Effector CD4-positive, alpha-beta T cell (primary cell): ENCODE measurements at regions not wholly inside any gene's neighbourhood (a gene's known extent, or its start where the extent isn't known, plus 50 kb on each side); places are given as distances from the start of the nearest gene placed in this dataset.

Source experiments
- DNase-seq: peaks from one replicate; pipeline ENCODE4 v3.0.0-alpha.2; 2020

DNA sequence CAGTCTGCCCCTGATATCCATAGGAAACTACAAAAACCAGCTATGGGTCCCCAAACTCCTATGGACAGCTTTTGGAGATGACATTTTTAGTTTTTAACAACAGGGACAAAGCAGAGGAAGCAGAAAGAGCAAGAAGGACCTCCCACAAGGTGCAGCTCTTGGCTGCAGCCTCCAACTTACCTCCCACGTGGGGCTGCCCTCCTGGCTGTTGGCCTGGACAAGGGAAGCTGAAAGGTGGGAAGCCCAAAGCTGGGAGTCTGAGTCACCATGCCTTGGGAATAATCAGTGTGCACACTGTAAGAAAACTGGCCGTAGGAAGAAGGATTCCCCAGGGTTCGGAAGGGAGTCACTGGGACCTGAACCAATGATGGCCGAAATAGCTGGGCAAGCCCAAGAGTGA is 51.8 kb upstream of the PAX1 start:
- no peak for DNase-seq

DNA sequence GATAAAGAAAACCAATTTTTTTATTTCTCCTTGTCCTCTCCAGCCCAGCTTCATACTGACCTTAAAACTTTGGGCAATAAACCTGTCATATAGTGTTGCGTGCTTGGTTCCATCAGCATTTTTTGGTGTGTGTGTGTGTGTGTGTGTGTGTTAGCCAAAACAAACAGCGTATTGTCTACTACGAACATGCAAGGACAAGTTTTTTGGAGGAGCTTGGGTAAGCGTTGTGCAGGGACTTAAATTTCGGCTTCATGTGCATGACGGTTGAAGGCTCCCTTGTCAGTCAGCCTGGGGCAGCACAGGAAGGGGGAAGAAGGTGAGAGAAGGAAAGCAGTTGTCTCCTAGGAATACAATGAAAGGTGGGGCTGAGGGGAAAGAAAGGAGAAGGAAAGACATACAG is 62.0 kb upstream of the PAX1 start:
- DNase-seq = no peak

DNA sequence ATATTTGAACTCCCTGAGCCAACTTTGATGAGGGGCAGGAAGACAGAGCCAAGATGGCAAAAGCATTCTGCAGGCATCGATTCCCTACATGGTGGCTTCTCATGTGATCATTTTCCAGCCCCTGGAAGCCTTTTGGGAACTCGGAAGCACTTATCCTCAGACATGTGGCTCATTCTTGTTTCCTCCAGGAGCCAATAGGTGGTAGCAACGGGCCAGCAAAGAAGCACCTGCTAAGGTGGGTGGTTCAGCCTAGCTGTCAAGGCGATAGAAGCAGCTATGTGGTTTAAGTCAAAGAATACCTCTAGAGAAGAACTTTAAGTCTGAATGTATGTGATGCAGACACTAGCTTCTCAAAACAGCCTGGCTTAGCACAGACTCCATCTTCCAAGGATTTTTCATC is 64.9 kb upstream of the PAX1 start:
- DNase-seq = no peak

DNA sequence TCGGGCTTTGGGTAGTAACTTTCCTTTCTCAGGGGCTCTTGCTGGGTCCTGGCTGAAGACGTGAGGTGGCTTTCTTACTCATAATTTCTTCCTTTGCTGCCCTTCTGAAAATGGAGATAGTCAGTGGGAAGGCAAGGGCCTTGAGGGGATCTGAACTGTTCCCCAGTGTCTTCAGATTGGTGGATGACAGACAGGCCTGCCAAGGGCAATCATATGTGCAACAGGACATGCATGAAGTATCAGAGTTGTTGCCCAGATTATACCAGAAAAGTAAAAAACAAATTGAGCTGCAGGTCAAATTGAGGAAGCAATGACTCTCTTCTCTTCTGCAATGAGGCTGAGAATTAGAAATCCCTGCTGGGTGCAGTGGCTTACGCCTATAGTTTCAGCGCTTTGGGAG is 71.6 kb upstream of the PAX1 start:
- DNase-seq = no peak

DNA sequence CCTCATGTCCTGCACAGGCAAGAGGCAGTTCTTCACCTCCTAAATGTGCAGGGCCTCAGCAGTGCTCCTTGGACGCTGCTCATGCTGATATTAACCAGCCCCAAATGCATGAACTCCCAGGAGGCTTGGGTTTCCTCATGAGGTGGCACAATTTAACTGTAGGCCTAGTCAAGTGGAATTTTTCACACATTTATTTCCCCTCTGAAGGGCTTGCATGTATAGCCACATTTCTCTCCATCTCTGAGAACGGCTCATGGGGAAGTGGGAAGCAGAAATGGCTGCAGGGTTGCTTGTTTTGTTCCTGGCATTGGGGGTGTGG is 72.8 kb upstream of the PAX1 start:
- DNase-seq = no peak

DNA sequence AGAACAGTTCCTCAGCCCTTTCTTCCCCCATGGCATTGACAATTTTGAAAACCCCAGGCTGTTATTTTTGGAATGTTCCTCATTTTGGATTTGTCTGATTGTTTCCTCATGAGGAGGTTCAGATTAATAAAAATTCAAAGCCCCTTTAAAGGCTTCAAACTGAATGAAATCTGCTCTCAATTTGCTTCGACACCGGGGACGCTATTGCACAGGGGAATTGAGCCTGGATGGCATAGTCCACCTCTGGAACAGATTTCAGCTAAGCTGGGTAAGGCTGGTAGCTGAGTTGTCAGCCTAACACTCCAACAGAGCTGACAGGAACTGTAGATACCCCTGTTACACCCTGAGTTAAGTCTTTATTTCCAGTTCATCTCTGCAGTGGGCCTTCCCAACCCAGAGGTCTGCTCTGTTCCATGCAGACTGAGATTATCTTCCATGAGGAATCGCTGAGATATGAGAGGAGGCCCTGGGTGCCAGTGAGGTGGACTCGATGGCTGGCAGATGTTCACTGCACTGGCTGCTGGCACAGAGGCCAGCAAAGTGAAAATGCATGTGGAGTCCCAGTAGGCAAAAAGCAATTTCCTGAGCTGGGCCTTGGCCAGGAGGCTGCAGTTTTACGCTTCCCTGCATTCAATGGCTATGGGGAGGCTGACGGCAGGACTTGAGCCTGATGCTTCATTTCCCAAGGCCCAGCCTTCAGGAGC is 73.3 kb upstream of the PAX1 start:
- DNase-seq = no peak

DNA sequence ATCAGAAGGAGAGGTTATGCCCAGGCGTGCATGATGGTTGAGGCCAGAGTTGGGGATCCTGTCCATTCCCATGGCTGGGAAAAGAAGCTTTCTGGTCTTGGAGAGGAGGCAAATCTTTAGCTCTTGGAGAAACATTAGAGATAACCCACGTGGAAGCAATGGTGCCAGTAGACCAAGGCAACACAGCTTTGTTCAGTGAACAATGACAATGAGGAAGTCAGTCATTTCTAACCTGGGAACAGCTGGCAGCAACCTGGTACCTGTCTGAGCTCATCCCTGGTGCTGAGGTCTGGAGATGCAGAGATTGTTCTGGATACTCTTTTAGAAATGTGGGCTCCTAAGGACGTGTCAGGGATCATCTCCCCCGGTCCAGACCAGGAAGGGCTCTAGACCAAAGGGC is 76.7 kb upstream of the PAX1 start:
- no peak for DNase-seq

DNA sequence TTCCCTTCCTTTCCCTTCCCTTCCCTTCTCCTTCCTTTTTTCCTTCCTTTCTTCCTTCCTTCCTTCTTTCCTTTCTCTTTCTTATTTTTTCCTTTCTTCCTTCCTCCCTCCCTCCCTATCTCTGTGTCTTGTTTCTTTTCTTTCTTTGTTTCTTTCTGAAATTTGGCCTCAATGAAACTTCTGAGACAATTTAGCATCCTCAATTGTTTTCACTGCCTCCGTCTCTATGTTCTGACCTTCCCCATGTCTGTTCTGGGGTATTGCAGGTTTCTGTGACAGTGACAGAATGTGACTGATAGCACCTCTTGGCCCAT is 81.7 kb upstream of the PAX1 start:
- DNase-seq = no peak

DNA sequence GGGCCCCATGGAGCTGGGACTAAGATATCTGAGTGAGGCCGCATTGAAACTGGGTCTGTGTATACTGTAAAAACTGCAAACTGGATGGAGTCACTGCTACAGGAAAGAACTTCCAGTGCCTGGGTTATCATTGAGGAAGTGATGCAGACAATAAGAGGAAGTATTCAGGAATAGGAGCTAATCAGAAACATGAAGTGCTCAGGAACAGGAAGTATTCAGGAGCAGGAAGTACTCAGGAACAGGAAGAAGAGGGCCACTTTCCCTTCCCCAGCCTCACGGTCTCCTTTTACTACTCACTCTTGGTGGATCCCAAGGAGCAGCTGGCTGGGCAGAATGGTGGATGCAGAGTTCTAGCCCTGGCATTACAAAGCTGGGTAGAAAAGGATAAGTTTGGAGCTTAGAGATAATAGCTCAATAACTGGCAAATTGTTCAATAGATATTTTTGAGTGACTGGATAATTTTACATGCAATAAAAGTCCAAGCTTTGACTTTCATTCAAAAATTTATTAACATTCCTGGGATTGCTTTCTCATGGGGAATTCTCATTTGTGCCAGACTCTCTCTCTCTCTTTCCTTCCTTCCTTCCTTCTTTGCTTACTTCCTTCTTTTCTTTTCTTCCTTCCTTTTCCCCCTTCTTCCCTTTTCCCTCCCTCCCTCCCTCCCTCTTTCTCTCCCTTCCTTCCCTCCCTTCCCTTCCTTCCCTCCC is 82.2 kb upstream of the PAX1 start:
- no peak for DNase-seq

DNA sequence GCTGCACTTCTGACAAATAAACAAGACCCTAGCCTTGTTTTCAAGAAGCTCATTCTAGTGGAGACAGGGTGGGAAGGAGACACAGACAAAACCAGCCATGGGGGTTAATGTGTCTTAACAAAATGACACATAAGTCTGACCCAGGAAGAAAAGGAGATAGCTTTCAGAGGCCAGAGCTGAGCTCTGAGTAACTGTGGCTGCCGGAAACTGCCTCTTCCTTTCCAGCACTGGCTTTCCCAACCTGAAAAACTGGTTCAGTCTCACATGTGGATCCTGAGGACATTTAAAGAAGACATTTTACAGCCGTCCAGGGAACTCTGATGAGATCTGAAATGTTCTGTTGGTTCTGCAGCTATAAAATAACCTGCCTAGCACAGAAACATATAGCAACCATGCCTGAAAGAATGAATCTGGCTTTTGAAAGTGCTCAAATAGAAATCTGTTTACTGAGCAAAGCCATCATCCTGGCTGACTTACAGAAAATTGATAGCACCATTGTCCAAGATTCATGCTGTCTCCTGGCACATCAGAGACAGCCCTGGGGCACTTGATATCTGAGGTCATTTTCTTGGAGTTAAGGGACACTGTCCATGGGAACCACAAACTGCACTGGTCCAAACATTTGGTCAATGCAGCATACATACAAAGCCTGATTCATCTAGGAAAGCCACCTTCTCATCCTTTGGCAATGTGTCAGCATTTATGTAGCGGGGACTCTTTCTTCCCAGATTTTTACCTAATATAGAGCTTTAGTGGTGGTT is 83.2 kb upstream of the PAX1 start:
- no peak for DNase-seq

DNA sequence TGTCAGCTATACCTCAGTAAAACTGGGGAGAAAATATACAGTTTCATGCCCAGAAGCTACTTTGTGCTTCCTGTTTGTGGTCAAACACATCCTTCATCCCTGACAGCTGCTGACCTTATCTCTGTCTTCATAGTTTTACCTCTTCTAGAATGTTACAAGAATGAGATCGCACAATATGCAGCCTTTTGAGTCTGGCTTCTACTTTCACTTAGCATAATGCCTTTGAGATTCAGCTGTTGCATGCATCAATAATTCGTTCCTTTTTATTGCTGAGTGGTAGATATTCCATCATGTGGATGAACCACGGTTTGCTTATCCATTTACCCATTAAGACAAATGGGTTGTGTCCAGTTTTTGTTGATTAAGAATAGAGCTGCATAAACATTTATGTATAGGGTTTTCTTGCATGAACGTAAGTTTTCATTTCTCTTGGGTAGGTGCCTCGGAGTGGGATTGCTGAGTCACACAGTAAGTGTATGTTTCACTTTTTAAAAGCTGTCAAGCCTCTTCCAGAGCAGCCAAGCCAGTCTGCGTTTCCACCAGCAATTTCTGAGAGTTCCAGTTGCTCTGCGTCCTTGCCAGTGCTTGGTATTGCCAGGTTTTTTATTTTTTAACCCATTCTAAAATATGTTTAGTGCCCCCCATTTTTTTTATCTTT is 86.6 kb upstream of the PAX1 start:
- DNase-seq = no peak

DNA sequence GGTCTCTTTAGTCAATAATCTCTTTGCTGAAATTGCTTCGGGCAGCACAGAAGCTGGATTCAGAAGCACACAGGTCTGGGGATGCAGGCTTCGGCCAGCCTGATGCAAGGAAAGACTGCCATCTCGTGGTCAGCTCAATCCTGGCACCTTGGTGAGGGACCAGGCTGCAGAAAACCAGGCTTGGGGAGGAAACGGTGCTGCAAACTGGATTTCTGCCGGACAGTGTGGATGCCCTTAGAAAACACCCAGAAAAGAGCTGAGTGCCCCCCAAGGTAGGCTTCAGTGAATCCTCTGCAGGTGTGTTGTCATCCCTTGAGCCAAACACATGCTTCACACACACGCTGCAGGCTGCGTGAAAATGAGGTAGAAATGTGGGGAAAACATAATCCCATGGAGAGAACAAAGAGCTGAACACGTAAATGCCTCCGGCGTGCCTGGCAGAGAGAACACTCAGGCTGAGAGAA is 89.8 kb upstream of the PAX1 start:
- DNase-seq = peak; percentile 32

DNA sequence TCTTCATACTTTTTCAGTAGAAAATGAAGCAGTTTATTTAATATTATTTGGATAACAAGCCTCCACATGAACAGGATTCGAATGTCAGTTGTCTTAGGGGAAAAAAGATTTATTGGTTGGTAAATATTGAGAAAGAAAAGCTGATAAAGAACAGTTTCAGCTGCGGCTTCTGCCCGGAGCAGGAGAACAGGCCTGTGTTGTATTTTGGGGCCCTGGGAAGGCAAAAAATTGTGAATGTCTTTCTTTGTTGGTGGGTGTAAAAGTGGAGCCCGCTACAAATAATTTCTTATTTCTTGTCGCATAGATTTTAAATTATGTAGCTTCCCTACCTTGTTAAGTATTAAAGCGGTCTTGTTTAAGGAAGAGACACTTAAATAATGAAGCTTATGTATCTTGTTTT is 90.5 kb upstream of the PAX1 start:
- DNase-seq = no peak

DNA sequence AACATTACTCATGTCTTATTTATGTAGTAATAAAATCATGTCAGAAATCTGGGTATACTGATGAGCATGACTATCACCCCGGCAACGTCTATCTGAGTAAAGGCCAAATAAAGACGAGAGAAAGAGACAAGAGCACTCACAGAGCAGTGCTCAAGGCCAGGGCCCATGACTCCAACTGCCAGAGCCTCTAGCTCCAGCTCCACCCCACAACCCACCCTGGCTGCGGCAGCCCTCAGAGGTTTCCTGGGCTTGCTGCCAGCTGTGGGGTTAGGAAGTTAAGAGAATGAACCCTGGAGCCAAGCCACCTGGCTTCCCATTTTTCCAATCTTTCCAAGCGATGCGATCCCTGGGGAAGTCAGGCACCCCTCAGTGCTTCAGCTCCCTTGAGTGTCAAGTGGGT is 92.0 kb upstream of the PAX1 start:
- no peak for DNase-seq

DNA sequence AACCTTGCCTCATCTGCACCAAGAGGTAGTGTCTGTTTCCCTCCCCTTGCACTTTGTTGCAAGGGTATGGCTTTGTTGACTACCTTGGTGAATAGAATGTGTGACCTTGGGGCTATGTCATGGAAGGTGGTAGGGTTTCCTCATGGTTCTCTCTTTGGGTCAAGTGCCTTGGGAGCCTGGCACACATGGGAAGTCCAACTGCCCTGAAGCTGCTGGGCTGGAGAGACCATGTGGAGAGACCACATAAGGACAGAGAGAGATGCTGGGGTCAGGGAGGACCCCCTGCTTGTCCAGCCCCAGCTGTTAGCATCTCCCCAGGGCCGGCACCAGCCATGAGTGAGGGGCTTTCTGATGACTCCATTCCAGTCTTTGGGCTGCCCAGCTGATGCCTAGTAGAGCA is 95.5 kb upstream of the PAX1 start:
- no peak for DNase-seq

DNA sequence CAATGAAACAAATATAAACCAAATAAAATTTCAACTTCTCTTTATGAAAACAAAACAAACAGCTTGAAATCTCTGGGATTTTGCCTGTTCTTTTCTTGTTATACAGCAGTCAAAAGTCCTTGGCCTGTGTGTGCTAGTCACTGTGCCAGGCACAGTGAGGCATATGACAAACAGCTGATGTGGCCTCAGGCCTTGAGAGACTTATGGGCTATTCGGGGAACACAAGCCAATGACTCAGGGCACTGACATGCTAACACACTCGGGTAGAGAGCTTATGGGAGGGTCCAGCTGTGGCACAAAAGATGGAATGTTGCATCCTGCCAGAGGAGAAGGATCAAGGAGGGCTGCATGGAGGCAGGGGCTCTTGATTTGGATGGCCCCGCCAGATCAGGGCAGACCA is 95.4 kb upstream of the NKX2-2 start:
- DNase-seq = no peak

DNA sequence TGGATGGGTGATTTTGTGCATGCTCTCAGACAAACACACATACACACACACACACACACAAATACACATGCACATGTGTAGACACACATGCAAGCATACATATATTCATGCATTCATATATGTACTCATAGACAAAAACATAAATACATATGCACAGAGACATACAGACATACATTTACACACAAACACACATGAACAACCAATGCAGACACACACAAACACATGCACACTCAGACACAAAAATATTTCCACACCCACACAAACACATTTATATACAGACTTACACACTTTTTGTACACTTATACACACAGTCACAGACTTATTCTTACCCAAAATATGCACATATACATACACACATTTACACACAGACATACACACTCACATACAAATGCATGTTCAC is 94.9 kb upstream of the NKX2-2 start:
- no peak for DNase-seq

DNA sequence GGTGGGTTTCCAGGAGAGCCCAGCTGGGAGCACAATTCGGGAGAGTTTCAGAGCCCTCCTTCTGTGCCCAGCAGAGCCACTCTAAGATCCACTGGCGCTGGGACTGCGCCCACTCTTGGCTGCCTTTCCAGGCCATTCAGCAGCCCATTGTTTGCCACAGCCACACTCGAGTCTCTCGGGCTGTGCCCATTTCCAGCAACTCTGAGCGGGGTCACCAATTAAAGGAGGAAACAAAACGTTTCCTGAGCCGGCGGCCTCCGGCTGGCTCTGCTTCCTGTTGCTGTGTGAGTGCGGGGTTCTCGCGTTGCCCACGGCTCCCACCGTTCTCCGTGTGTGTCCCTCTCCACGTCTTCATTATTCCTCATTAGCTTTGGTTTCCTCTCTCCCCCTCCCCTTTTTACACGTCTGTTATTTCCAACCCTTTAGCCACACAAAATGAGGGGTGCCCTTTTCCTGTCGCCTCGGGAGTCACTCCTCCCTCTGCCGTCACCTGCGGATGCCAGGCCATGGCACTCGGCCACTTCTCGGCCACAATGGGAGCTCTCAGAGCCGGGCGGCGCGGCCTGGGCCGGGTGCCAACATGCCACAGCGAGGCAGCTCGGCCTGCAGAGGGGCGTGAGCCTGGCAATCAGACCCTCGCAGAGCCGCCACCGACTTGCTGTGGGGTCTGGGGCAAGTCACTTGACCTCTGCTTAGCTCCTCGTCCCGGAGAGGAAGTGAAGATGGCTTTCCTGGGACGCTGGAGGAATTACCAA is 94.3 kb upstream of the NKX2-2 start:
- DNase-seq = no peak

DNA sequence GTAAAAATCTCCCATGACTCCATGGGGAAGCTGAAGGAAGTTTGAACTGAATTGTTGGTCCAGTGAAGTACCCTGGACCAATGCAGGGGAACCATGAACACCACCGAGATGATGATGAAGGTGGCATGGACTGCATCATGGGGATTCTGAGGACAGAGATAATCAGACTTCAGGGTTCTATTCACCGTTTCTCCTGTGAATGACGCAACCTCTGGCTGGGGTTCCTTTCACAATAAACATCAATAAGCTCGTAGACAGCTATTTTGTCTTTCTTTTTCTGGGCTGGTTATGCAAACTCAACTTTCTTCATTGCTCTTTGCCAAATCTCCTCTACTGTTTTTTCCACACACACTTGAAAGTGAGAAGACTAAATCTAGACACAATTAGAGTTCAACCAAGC is 87.9 kb upstream of the NKX2-2 start:
- DNase-seq = no peak

DNA sequence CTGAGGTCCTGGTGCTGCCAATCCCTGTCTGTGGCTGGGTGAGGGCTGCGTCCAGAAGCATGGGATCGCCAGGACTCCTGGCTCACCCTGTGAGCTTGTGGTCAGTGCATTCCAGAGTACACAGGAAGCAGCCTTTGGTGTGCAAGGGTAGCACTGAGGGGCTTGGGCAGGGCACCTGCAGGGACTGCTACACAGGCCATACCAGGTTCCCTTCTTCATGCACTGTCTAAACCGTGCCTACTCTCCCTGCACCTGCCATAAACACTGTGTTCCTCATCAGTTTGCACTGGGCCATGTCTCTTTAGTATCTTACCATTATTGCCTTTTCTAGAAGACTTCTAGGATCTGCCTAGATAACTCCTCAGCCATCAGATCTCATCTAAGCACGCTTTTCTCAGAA is 72.8 kb upstream of the NKX2-2 start:
- DNase-seq = no peak

DNA sequence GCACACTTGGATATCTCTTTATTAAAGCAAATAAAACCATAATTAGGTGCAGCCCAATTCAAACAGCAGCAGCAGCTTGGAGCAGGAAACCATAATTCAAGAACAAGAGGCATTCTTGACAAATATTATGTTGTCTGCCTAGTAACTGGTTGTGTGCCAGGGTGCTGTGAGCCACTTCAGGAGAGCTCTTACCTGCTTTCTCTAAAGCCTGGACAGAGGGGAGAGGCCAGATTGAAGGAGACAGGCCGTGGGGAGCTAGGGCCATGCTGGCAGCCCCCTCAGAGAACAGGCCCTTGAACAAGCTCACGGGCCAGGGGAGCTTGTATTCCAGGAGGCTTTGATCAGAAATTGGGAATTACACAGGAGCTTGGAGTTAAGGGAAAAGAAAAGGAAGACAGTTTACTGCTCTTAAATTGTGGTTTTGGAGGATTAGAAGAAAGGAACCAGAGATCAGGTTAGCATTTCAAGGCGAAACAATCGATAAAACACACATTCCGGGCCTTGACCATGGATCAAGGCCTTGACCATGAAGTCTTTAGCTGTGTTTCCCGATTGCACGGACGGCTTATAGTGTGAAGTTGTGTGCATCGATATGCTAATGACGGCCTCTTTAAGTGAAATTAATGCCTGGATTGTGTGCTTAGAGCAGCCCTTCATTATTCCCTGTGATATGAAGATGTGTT is 69.8 kb upstream of the NKX2-2 start:
- DNase-seq = no peak

DNA sequence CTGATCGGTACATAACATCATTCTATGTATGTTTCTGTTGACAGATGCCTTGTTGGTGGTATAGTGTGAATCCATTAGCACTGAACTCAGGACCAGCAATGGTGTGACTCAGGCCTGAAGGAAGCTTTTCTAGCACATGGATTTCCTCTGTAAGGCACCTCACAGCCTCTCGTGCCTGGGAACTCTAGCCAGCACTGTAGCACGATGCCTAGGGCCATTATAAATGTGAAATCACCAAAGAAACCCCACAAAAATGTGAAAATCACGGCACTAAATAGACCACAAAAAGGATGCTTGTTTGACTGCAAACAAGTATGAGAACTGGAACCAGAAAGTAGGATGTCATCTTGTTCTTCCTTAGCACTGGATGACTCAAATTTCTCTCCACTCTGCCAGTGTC is 63.7 kb upstream of the NKX2-2 start:
- DNase-seq = no peak
